A673 (cell line): ENCODE measurements at regions not wholly inside any gene's neighbourhood (a gene's known extent, or its start where the extent isn't known, plus 50 kb on each side); places are given as distances from the start of the nearest gene placed in this dataset.

Experiments
- BruUV-seq: library from RNA; stranded (reverse); fragments of 400-500 nt; replicated peaks from 2 replicates; lab custom pipeline; 2021; lab: Mats Ljungman, UMichigan
- CTCF ChIA-PET: fragments of 300-600 bp; sonication (Branson Sonifier 250); formaldehyde crosslinking; loops from one replicate; lab custom pipeline; 2022; ENCODE audit warnings: antibody characterized with exemption; lab: Charles Lee
- POLR2A ChIA-PET: fragments of 300-600 bp; sonication (Branson Sonifier 250); formaldehyde crosslinking; loops from one replicate; lab custom pipeline; 2022; ENCODE audit warnings: antibody characterized with exemption; ENCODE audit not compliant: low non-redundant PET; lab: Charles Lee
- DNase-seq: peaks from one replicate; pipeline ENCODE4 v3.0.0-alpha.2; 2015; ENCODE audit warnings: low spot score
- H3K27ac ChIP-seq: fragments of 200-600 bp; sonication (generic); 2 replicates; pipeline ENCODE4 v1.5.1; 2016; ENCODE audit warnings: mixed run types, low read depth, mild to moderate bottlenecking, mixed read lengths, antibody characterized with exemption, low read length; ENCODE audit not compliant: poor library complexity, severe bottlenecking
- H3K27me3 ChIP-seq: fragments of 200-600 bp; sonication (generic); replicated peaks from 2 replicates; pipeline ENCODE4 v1.6.1; 2017; ENCODE audit warnings: mixed run types, low read depth, mild to moderate bottlenecking, mixed read lengths, antibody characterized with exemption, low read length; ENCODE audit not compliant: insufficient read depth, poor library complexity
- H3K36me3 ChIP-seq: fragments of 200-600 bp; sonication (generic); 2 replicates; pipeline ENCODE4 v1.6.1; 2016; ENCODE audit warnings: mixed run types, mild to moderate bottlenecking, mixed read lengths, antibody characterized with exemption, low read length; ENCODE audit not compliant: insufficient read depth, poor library complexity, severe bottlenecking
- H3K4me1 ChIP-seq: fragments of 200-600 bp; sonication (generic); 2 replicates; pipeline ENCODE4 v1.6.1; 2017; ENCODE audit warnings: mixed run types, mild to moderate bottlenecking, mixed read lengths, antibody characterized with exemption, low read length; ENCODE audit not compliant: insufficient read depth, poor library complexity, severe bottlenecking
- H3K4me3 ChIP-seq: fragments of 200-600 bp; sonication (generic); 2 replicates; pipeline ENCODE4 v1.5.1; 2016; ENCODE audit warnings: low read depth, mixed run types, mild to moderate bottlenecking, mixed read lengths, low read length; ENCODE audit not compliant: poor library complexity, severe bottlenecking
- H3K9me3 ChIP-seq: fragments of 200-600 bp; sonication (generic); 2 replicates; pipeline ENCODE4 v1.6.1; 2016; ENCODE audit warnings: mixed run types, low read depth, mild to moderate bottlenecking, mixed read lengths, antibody characterized with exemption, low read length; ENCODE audit not compliant: poor library complexity, severe bottlenecking
- EZH2 ChIP-seq: fragments of 200-600 bp; sonication (generic); IDR thresholded peaks from 2 replicates; pipeline ENCODE4 v1.6.1; 2017; ENCODE audit warnings: borderline replicate concordance, low read depth, mild to moderate bottlenecking, mixed read lengths, antibody characterized with exemption, low read length; ENCODE audit not compliant: poor library complexity, severe bottlenecking
- intact Hi-C: fragments of 100-400 bp; cut with micrococcal nuclease; formaldehyde crosslinking; loops from one replicate; pipeline ENCODE4 v1.10.0; 2022; ENCODE audit not compliant: unreplicated experiment
- TF ChIP-seq, protein P1 (sequence below): fragments of 300-800, 200-600 bp; sonication (generic); conservative IDR thresholded peaks from 2 replicates; pipeline ENCODE4 v1.5.1; 2017; ENCODE audit warnings: low read depth, mild to moderate bottlenecking, antibody characterized with exemption, low read length, moderate library complexity, mixed read lengths

DNA sequence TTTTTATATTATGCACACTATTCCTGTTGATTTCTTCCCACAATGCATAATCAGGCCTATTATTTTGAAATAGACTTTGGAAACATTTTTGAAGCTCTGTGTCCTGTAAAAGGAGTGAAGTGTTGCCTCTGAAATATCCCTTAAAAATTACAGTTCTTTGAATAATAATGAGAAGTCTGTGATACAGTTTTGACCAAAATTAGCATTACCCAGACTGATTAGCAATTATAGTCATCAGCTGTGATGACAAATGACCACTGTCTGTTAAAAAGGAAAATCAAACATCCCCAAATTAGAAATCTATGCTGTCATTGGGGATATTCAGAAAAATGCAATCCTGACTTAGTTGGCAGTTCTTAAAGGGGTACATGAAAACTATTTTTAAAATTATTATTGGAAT is 63.7 kb downstream of the PTGS2 start:
- TF ChIP-seq, protein P1, sequence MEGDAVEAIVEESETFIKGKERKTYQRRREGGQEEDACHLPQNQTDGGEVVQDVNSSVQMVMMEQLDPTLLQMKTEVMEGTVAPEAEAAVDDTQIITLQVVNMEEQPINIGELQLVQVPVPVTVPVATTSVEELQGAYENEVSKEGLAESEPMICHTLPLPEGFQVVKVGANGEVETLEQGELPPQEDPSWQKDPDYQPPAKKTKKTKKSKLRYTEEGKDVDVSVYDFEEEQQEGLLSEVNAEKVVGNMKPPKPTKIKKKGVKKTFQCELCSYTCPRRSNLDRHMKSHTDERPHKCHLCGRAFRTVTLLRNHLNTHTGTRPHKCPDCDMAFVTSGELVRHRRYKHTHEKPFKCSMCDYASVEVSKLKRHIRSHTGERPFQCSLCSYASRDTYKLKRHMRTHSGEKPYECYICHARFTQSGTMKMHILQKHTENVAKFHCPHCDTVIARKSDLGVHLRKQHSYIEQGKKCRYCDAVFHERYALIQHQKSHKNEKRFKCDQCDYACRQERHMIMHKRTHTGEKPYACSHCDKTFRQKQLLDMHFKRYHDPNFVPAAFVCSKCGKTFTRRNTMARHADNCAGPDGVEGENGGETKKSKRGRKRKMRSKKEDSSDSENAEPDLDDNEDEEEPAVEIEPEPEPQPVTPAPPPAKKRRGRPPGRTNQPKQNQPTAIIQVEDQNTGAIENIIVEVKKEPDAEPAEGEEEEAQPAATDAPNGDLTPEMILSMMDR: no peak
- no peak for TF ChIP-seq EZH2
- no peak overlapping the region for H3K4me3 ChIP-seq
- H3K27me3 ChIP-seq: no peaks in the 10 kb centered on the region
- H3K4me1 ChIP-seq: peaks cover 9% of the 10 kb centered on the region
- CTCF ChIA-PET: no interaction called here
- DNase-seq: no peak
- POLR2A ChIA-PET: no interaction called here
- no peaks in the 10 kb centered on the region for H3K9me3 ChIP-seq
- no TSS peak for BruUV-seq
- no peaks in the 10 kb centered on the region for H3K36me3 ChIP-seq
- no peak overlapping the region for H3K27ac ChIP-seq
- intact Hi-C loops: no loop called here

DNA sequence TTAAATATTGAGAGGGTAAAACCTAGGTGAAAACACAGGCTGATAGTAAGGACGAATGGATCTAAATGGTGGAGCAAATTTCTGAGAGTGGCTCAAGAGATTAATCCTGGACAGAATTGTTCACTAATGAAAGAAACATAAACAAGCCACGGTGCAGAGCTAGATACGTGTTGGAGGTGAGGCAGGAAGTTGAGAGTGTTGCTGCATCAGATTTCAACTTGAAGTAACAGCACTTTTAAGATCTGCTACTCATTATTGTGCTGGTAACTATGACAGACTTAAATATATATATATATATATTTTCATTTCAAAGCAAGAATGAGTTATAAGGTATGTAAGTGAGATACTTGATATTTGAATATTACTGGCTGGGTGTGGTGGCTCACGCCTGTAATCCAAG is 64.9 kb downstream of the PTGS2 start:
- intact Hi-C loops: no loop called here
- Histone ChIP-seq H3K27me3 (no peaks in the 10 kb centered on the region), H3K4me3 (no peak overlapping the region), H3K36me3 (no peaks in the 10 kb centered on the region), H3K27ac (no peak overlapping the region), H3K9me3 (no peaks in the 10 kb centered on the region), H3K4me1 (peaks cover 9% of the 10 kb centered on the region)
- TF ChIP-seq, protein P1: no peak
- no peak for TF ChIP-seq EZH2
- ChIA-PET POLR2A (no interaction called here), CTCF (interaction anchor here (0.7 kb wide), 1 partner anchor 10 kb away, joined by 6 read pairs; no protein-coding TSS in a partner anchor)
- no TSS peak for BruUV-seq
- no peak for DNase-seq

DNA sequence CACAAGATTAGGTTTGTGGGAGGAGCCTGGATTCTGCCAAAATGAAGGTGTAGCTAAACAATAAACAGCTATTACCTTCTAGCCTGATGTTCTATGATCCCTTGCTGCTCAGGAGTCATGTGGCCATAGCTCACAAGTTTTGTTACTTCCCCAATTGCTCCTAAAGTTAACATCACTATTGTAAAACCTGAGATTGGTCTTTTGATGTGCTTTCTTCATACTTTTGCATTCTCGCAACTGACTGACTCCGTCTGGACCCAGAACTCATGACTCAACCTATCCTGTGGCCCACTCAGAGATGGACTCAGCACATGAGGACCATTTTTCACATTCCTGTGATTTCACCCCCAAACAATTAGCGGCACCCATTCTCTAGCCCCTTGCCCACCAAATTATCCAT is 69.1 kb downstream of the PTGS2 start:
- no TSS peak for BruUV-seq
- no peaks in the 10 kb centered on the region for H3K9me3 ChIP-seq
- no peaks in the 10 kb centered on the region for H3K27me3 ChIP-seq
- TF ChIP-seq, protein P1: no peak
- no peak for TF ChIP-seq EZH2
- H3K4me1 ChIP-seq: peaks cover 2% of the 10 kb centered on the region
- no peak for DNase-seq
- intact Hi-C loops: no loop called here
- H3K27ac ChIP-seq: no peak overlapping the region
- H3K4me3 ChIP-seq: no peak overlapping the region
- ChIA-PET CTCF (no interaction called here), POLR2A (no interaction called here)
- H3K36me3 ChIP-seq: no peaks in the 10 kb centered on the region
